Right atrium auricular region (tissue), 2 donors: ENCODE measurements at regions not wholly inside any gene's neighbourhood (a gene's known extent, or its start where the extent isn't known, plus 50 kb on each side); places are given as distances from the start of the nearest gene placed in this dataset.

Source experiments
- DNase-seq: peaks from one replicate; pipeline ENCODE4 v3.0.0-alpha.2; 2019; ENCODE audit warnings: low spot score
- H3K27ac ChIP-seq, 2 donors: fragments of 200-600 bp; sonication (generic); 1 replicate in 1 of 2; 2 replicates in 1 of 2; pipeline ENCODE4 v1.5.1; 2016 to 2019
- H3K27me3 ChIP-seq, 2 donors: fragments of 200-600 bp; sonication (generic); one replicate each; pipeline versions ENCODE4 v1.5.1 to v1.6.0; 2017 to 2019
- H3K36me3 ChIP-seq: fragments of 200-600 bp; sonication (generic); one replicate; pipeline ENCODE4 v1.5.1; 2016
- H3K4me1 ChIP-seq, 2 donors: fragments of 200-600 bp; sonication (generic); one replicate each; pipeline versions ENCODE4 v1.5.1 to v1.6.0; 2017 to 2019
- H3K4me3 ChIP-seq, 2 donors: fragments of 200-600 bp; sonication (generic); 1 replicate in 1 of 2; 2 replicates in 1 of 2; pipeline ENCODE4 v1.5.1; 2017 to 2019; ENCODE audit warnings: mild to moderate bottlenecking in 1 of 2, moderate library complexity in 1 of 2
- H3K9me3 ChIP-seq, 2 donors: fragments of 200-600 bp; sonication (generic); one replicate each; pipeline ENCODE4 v1.5.1; 2019
- TF ChIP-seq, protein P1 (sequence below), 2 donors: fragments of 200-600 bp; sonication (generic); IDR thresholded peaks; one replicate each; pipeline ENCODE4 v1.5.1; 2019; ENCODE audit warnings: antibody characterized with exemption in 2 of 2

GRCh38 chr2:121073320-121074210 is 211.4 kb downstream of the TFCP2L1 start:
- TF ChIP-seq, protein P1, sequence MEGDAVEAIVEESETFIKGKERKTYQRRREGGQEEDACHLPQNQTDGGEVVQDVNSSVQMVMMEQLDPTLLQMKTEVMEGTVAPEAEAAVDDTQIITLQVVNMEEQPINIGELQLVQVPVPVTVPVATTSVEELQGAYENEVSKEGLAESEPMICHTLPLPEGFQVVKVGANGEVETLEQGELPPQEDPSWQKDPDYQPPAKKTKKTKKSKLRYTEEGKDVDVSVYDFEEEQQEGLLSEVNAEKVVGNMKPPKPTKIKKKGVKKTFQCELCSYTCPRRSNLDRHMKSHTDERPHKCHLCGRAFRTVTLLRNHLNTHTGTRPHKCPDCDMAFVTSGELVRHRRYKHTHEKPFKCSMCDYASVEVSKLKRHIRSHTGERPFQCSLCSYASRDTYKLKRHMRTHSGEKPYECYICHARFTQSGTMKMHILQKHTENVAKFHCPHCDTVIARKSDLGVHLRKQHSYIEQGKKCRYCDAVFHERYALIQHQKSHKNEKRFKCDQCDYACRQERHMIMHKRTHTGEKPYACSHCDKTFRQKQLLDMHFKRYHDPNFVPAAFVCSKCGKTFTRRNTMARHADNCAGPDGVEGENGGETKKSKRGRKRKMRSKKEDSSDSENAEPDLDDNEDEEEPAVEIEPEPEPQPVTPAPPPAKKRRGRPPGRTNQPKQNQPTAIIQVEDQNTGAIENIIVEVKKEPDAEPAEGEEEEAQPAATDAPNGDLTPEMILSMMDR (IDR thresholded peaks at IDR 0.05) = no peak
- no peaks in the 10 kb centered on the region for H3K9me3 ChIP-seq
- no peaks in the 10 kb centered on the region for H3K27me3 ChIP-seq
- no peak overlapping the region for H3K27ac ChIP-seq
- H3K36me3 ChIP-seq = no peaks in the 10 kb centered on the region
- no peak for DNase-seq
- H3K4me1 ChIP-seq = peaks cover 0 to 15% of the 10 kb centered on the region in 2 donors
- H3K4me3 ChIP-seq = no peak overlapping the region

DNA sequence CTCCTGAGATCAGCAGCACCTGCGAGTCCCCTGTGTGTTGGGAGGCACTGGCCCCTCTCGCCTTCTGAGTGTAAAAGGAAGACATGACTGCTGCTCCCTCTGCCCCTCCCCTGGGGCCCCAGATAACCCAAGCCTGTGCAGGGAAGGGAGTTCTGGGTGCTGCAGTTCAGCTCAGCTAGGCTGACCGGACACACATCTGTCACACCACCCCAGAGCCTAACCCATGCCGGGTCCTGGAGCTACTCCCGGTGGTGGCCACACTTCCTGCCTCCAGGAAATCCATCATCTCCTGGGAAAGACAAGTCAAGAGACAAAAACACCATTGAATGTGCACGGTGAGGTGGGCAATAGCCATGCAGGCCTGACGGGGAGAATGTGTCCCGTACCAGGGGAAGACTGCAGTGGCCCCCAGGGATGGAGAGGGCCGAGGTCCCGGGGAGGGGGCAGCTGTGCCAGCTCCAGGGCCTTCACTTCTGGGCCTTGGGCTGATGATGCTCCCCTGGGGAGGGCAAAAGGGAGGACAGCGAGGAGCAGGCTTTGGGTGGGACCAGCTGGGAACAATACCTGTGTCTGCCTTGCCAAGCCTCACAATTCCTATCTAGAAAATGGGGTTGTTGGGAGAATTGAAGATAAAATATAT is 210.6 kb downstream of the TFCP2L1 start:
- H3K27ac ChIP-seq = no peak overlapping the region
- H3K9me3 ChIP-seq = no peaks in the 10 kb centered on the region
- DNase-seq = no peak
- H3K4me3 ChIP-seq = no peak overlapping the region
- no peaks in the 10 kb centered on the region for H3K27me3 ChIP-seq
- TF ChIP-seq, protein P1 (IDR thresholded peaks at IDR 0.05) = no peak
- peaks cover 0 to 15% of the 10 kb centered on the region in 2 donors for H3K4me1 ChIP-seq
- H3K36me3 ChIP-seq = no peaks in the 10 kb centered on the region

DNA sequence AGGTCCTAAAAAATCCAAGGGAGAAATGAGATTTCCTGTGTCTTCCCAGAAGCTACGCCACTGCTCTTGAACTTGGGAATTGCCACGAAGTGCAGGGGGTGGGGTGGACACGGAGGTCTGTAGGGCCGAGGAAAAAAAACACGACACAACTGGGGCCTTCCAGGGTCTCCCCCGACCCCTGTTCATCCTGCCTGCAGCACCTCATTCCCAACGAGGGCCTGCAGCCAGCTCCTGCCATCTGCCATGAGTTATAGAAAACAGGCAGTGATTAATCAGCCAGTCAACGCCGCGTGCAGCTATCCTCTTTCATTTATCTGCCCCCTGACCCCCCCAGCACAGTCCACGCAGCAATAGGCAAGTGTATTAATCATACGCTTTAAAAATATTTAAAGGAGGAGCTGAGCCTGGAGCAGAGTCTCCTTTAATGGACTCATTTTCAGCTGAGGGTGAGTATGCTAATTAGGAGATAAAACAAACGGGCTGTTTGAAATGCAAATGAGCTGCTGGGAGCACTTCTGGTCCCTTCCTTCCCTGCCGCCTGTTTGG is 209.9 kb downstream of the TFCP2L1 start:
- Histone ChIP-seq H3K4me3 (peak overlapping the region in 1 of 2 donors; percentile 4), H3K27me3 (no peaks in the 10 kb centered on the region), H3K4me1 (peaks cover 0 to 15% of the 10 kb centered on the region in 2 donors), H3K36me3 (no peaks in the 10 kb centered on the region), H3K9me3 (no peaks in the 10 kb centered on the region), H3K27ac (no peak overlapping the region)
- no peak for DNase-seq
- TF ChIP-seq, protein P1 (IDR thresholded peaks at IDR 0.05) = no peak

GRCh38 chr2:121075641-121076497 is 209.1 kb downstream of the TFCP2L1 start:
- no peaks in the 10 kb centered on the region for H3K27me3 ChIP-seq
- no peak for DNase-seq
- H3K27ac ChIP-seq = no peak overlapping the region
- TF ChIP-seq, protein P1 (IDR thresholded peaks at IDR 0.05) = no peak
- H3K4me1 ChIP-seq = peaks cover 0 to 15% of the 10 kb centered on the region in 2 donors
- H3K4me3 ChIP-seq = no peak overlapping the region
- no peaks in the 10 kb centered on the region for H3K36me3 ChIP-seq
- H3K9me3 ChIP-seq = no peaks in the 10 kb centered on the region

- Histone ChIP-seq H3K4me3 (no peak overlapping the region), H3K36me3 (no peaks in the 10 kb centered on the region), H3K4me1 (peaks cover 0 to 15% of the 10 kb centered on the region in 2 donors), H3K9me3 (no peaks in the 10 kb centered on the region), H3K27me3 (no peaks in the 10 kb centered on the region), H3K27ac (no peak overlapping the region)
- no peak for DNase-seq
- TF ChIP-seq, protein P1 (IDR thresholded peaks at IDR 0.05) = no peak
Observed at GRCh38 chr2:121076498-121076820, 208.5 kb downstream of the TFCP2L1 start.
